CD4-positive, alpha-beta T cell treated with Interferon gamma for 1 hour (primary cell): ENCODE measurements at regions not wholly inside any gene's neighbourhood (a gene's known extent, or its start where the extent isn't known, plus 50 kb on each side); places are given as distances from the start of the nearest gene placed in this dataset.

Experiments used
- DNase-seq: peaks from one replicate; pipeline ENCODE4 v3.0.0-alpha.2; 2020

GRCh38 chr11:105553025-105553424, 56.8 kb upstream of the GRIA4 start:
- no peak for DNase-seq

GRCh38 chr11:105548359-105548758, 61.5 kb upstream of the GRIA4 start:
- no peak for DNase-seq

GRCh38 chr11:105538588-105538987, 71.3 kb upstream of the GRIA4 start:
- DNase-seq: no peak

GRCh38 chr11:105537531-105537930, 72.3 kb upstream of the GRIA4 start:
- DNase-seq: no peak

- no peak for DNase-seq
These were observed 85.6 kb upstream of the GRIA4 start for GRCh38 chr11:105524286-105524685.

- no peak for DNase-seq
These were observed 89.0 kb upstream of the GRIA4 start for GRCh38 chr11:105520706-105521345.

GRCh38 chr11:105507496-105508254, 102.2 kb upstream of the GRIA4 start:
- no peak for DNase-seq

- no peak for DNase-seq
These were observed 117.9 kb upstream of the GRIA4 start for GRCh38 chr11:105492010-105492409.

GRCh38 chr11:105491394-105491793, 118.5 kb upstream of the GRIA4 start:
- no peak for DNase-seq

GRCh38 chr11:105490333-105490732, 119.5 kb upstream of the GRIA4 start:
- no peak for DNase-seq

GRCh38 chr11:105489446-105489845, 120.4 kb upstream of the GRIA4 start:
- no peak for DNase-seq

GRCh38 chr11:105486929-105487328, 122.9 kb upstream of the GRIA4 start:
- DNase-seq: no peak

- no peak for DNase-seq
These were observed 139.9 kb upstream of the GRIA4 start for GRCh38 chr11:105469931-105470330.

- no peak for DNase-seq
These were observed 141.7 kb upstream of the GRIA4 start for GRCh38 chr11:105468154-105468553.

- DNase-seq: no peak
These were observed 143.2 kb upstream of the GRIA4 start for GRCh38 chr11:105466582-105467228.

- DNase-seq: no peak
These were observed 151.8 kb upstream of the GRIA4 start for GRCh38 chr11:105458071-105458470.

- DNase-seq: no peak
These were observed 152.9 kb upstream of the GRIA4 start for GRCh38 chr11:105456950-105457349.

- no peak for DNase-seq
These were observed 160.7 kb upstream of the GRIA4 start for GRCh38 chr11:105449100-105449734.

- no peak for DNase-seq
These were observed 161.2 kb upstream of the GRIA4 start for GRCh38 chr11:105448703-105449079.

- DNase-seq: no peak
These were observed 161.8 kb upstream of the GRIA4 start for GRCh38 chr11:105447936-105448702.

- no peak for DNase-seq
These were observed 166.2 kb upstream of the GRIA4 start for GRCh38 chr11:105443623-105444022.

GRCh38 chr11:105432241-105432995, 177.5 kb upstream of the GRIA4 start:
- no peak for DNase-seq
